Progenitor cell of endocrine pancreas (in vitro differentiated cells): ENCODE measurements at regions not wholly inside any gene's neighbourhood (a gene's known extent, or its start where the extent isn't known, plus 50 kb on each side); places are given as distances from the start of the nearest gene placed in this dataset.
A peak's percentile ranks its signal among the peaks of the same experiment; 100 is the strongest.

Experiments
- DNase-seq: peaks from one replicate; pipeline ENCODE4 v3.0.0; 2021; ENCODE audit warnings: low spot score; ENCODE audit not compliant: unreplicated experiment
- H3K27ac Mint-ChIP-seq: 2 replicates; pipeline ENCODE4 v1.8.0; 2021; ENCODE audit warnings: mild to moderate bottlenecking, moderate library complexity, mixed read lengths
- H3K27me3 Mint-ChIP-seq: 2 replicates; pipeline ENCODE4 v1.8.0; 2021; ENCODE audit warnings: mixed read lengths
- H3K36me3 Mint-ChIP-seq: 2 replicates; pipeline ENCODE4 v1.8.0; 2022; ENCODE audit warnings: mixed read lengths; ENCODE audit not compliant: insufficient read depth
- H3K4me1 Mint-ChIP-seq: 2 replicates; pipeline ENCODE4 v1.8.0; 2021; ENCODE audit warnings: low read depth, mixed read lengths
- H3K4me3 Mint-ChIP-seq: 2 replicates; pipeline ENCODE4 v1.8.0; 2021; ENCODE audit warnings: low read depth, mild to moderate bottlenecking, moderate library complexity, mixed read lengths
- H3K9me3 Mint-ChIP-seq: 2 replicates; pipeline ENCODE4 v1.8.0; 2021; ENCODE audit warnings: low read depth, mixed read lengths
- TF ChIP-seq, protein P1 (sequence below): fragments of 200-600 bp; sonication (generic); IDR thresholded peaks from one replicate; pipeline ENCODE4 v1.5.0; 2021; ENCODE audit warnings: antibody characterized with exemption, mild to moderate bottlenecking; ENCODE audit not compliant: unreplicated experiment

DNA sequence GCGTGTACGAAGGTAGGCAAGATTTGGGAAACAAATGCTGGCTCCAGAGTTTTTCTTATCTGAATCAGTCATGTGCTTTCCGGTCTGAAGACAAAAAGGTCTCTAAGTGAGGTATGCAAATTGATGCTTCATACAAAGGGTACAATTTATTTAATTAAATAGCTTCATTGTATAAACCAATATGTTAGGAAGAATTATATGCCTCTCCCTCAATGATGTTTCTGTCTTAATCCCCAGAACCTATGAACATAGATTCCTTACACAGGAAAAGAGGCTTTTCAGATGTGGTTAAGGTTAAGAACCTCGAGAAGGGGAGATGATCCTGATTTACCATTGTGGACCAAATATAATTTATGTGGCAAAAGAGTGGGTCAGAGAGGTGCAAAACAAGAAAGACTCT lies 543.5 kb upstream of the PCDH10 start:
- no peak for DNase-seq
- Mint-ChIP-seq H3K27me3 (no peaks in the 10 kb centered on the region), H3K4me1 (no peaks in the 10 kb centered on the region), H3K36me3 (no peaks in the 10 kb centered on the region), H3K27ac (no peak overlapping the region), H3K4me3 (no peak overlapping the region), H3K9me3 (peaks cover 5% of the 10 kb centered on the region)
- TF ChIP-seq, protein P1, sequence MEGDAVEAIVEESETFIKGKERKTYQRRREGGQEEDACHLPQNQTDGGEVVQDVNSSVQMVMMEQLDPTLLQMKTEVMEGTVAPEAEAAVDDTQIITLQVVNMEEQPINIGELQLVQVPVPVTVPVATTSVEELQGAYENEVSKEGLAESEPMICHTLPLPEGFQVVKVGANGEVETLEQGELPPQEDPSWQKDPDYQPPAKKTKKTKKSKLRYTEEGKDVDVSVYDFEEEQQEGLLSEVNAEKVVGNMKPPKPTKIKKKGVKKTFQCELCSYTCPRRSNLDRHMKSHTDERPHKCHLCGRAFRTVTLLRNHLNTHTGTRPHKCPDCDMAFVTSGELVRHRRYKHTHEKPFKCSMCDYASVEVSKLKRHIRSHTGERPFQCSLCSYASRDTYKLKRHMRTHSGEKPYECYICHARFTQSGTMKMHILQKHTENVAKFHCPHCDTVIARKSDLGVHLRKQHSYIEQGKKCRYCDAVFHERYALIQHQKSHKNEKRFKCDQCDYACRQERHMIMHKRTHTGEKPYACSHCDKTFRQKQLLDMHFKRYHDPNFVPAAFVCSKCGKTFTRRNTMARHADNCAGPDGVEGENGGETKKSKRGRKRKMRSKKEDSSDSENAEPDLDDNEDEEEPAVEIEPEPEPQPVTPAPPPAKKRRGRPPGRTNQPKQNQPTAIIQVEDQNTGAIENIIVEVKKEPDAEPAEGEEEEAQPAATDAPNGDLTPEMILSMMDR: no peak

DNA sequence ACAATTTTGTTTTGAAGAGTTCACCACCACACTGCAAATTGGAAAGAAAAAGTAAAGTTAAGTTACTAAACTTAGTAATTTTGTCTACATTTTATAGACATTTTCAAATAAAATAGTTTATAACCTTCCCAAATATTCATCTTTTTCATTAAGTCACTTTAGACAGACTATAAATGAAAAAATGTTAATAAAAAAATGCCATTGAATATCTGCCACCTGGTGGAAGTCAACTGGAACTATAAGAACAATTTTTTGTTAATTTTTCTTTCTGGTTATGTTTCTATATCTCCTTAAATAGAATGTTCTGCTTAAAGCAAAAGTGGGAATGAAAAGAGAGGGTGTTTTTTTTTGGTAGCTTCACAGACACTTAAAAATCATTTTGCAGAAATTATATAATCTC lies 534.4 kb upstream of the PCDH10 start:
- TF ChIP-seq, protein P1: peak; percentile 66
- H3K4me3 Mint-ChIP-seq: no peak overlapping the region

DNA sequence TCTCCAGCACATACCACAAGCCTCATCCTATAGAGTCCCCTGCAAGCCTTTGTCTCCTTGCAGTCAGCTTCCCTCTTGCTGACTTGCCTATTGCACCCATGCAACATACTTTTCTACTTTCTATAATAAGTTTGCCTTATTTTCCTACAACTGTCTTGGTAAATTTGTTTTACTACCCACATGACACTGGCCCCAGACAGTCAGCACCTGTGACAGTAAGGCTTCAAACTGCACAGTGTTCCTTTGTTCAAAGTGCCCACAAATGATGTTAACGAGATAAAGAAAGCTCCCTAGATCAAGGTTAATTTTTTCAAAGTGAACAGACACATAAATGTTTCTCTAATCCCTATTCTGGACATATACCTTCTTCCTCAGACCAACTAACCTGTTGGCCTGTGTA lies 529.1 kb upstream of the PCDH10 start:
- Mint-ChIP-seq H3K27me3 (no peaks in the 10 kb centered on the region), H3K36me3 (no peaks in the 10 kb centered on the region), H3K4me1 (no peaks in the 10 kb centered on the region), H3K4me3 (no peak overlapping the region), H3K9me3 (peaks cover 12% of the 10 kb centered on the region), H3K27ac (no peak overlapping the region)
- DNase-seq: no peak
- TF ChIP-seq, protein P1: no peak

More for the DNA sequence above, 534.4 kb upstream of the PCDH10 start:
- DNase-seq: no peak
- H3K36me3 Mint-ChIP-seq: no peaks in the 10 kb centered on the region
- H3K27me3 Mint-ChIP-seq: no peaks in the 10 kb centered on the region
- H3K4me1 Mint-ChIP-seq: no peaks in the 10 kb centered on the region
- no peak overlapping the region for H3K27ac Mint-ChIP-seq
- peaks cover 12% of the 10 kb centered on the region for H3K9me3 Mint-ChIP-seq

DNA sequence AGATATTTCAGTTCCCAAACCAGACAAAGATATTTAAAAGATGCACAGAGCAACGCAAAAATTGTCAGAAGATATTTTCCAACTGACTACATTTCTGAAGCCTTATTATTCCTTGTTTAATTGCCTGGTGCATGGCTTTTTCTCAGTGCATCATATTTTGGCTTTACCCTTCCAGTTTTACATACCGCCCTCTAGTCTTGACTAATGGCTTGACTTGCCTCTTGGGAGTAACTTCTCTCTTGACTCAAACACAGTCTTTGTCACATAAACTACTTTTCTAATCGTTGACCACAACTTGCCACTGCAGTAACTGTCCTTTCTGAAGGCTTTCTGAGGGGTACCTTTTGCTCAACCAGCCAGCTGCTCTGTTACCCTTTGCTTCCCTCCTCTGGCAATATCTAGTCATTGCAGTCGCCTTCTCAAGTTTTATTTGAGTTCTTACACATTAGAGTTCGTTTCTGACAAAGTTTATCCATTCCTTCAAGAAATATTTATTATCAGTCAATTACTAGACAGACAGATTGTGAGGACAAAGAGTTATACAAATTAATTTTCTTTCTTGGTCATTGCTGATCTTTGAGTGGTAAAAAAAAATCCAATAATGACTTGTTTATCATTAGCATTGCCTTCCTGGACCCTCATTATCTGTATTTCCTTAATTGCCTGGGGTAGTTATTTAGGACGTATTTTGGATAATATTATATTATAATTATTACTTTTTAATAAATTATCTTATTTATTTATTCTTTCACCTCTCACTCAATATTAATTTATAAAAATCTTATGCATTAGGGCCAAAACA lies 506.9 kb upstream of the PCDH10 start:
- H3K27ac Mint-ChIP-seq: no peak overlapping the region
- H3K4me1 Mint-ChIP-seq: no peaks in the 10 kb centered on the region
- no peaks in the 10 kb centered on the region for H3K27me3 Mint-ChIP-seq
- TF ChIP-seq, protein P1: peak; percentile 94
- peak; percentile 21 for DNase-seq
- H3K9me3 Mint-ChIP-seq: peaks cover 4% of the 10 kb centered on the region
- H3K36me3 Mint-ChIP-seq: no peaks in the 10 kb centered on the region
- no peak overlapping the region for H3K4me3 Mint-ChIP-seq

DNA sequence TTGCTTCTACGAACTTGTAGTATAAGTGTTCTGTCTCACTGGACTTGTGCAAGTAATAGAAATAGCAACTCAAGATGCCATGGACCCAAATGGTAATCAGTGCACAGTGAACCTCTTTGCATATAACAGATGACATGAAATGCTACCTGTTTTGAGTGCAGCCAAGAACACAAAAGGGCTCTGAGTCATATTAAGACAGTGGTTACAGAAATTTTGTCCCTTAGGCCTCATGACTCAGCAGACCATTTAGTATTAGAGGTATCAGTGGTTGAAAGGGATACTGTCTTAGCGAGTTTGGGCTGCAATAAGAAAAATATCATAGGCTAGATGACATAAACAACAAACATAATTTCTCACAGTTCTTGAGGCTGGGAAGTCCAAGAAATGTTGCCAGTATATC lies 502.9 kb upstream of the PCDH10 start:
- Mint-ChIP-seq H3K9me3 (no peaks in the 10 kb centered on the region), H3K36me3 (no peaks in the 10 kb centered on the region), H3K27me3 (no peaks in the 10 kb centered on the region), H3K27ac (no peak overlapping the region), H3K4me1 (no peaks in the 10 kb centered on the region), H3K4me3 (no peak overlapping the region)
- TF ChIP-seq, protein P1: no peak
- DNase-seq: no peak
